ENCODE measurements at regions not wholly inside any gene's neighbourhood (a gene's known extent, or its start where the extent isn't known, plus 50 kb on each side); places are given as distances from the start of the nearest gene placed in this dataset.

GRCh38 chr2:160558531-160558930 is 64.9 kb upstream of the RBMS1 start:
- Histone ChIP-seq H3K27me3 (replicated peaks in 1 of 7) (no peaks in the 10 kb centered on the region), H3K4me3 (no peak overlapping the region), H3K36me3 (no peaks in the 10 kb centered on the region), H3K27ac (no peak overlapping the region), H3K4me1 (peaks cover 0 to 14% (median 0%) of the 10 kb centered on the region in 6 donors), H3K9me3 (no peaks in the 10 kb centered on the region)
- TF ChIP-seq POLR2A (IDR thresholded peaks at IDR 0.05): no peak
- no peak for TF ChIP-seq CTCF (IDR thresholded peaks at IDR 0.05 in 8 of 11, conservative IDR thresholded peaks at IDR 0.05 in 3 of 11)
- no peak for TF ChIP-seq POLR2AphosphoS5 (IDR thresholded peaks at IDR 0.05)
- intact Hi-C loops (cut with DNase I; ENCODE audit: low total_unique reads): no loop called here
- WGBS, 5 donors: 58 to 89% (median 77%) methylated on average over 5 of the region's 5 CpGs
- no peak for DNase-seq

- no peak for TF ChIP-seq CTCF (IDR thresholded peaks at IDR 0.05 in 8 of 11, conservative IDR thresholded peaks at IDR 0.05 in 3 of 11)
- no peak for TF ChIP-seq POLR2A (IDR thresholded peaks at IDR 0.05)
- TF ChIP-seq POLR2AphosphoS5 (IDR thresholded peaks at IDR 0.05): no peak
- 48 to 59% (median 55%) methylated on average over 4 of the region's 4 CpGs for WGBS, 5 donors
- H3K36me3 ChIP-seq: no peaks in the 10 kb centered on the region
- no peak overlapping the region for H3K4me3 ChIP-seq
- no peak for DNase-seq
- no peaks in the 10 kb centered on the region for H3K9me3 ChIP-seq
- H3K27me3 ChIP-seq (replicated peaks in 1 of 7): no peaks in the 10 kb centered on the region
- peak overlapping the region in 3 of 8 donors; percentile 3 to 39 (median 14) for H3K27ac ChIP-seq
- H3K4me1 ChIP-seq: peaks cover 0 to 37% (median 8%) of the 10 kb centered on the region in 6 donors
- intact Hi-C loops (cut with DNase I; ENCODE audit: low total_unique reads): no loop called here
These were observed 68.1 kb upstream of the RBMS1 start for GRCh38 chr2:160561551-160562295.

GRCh38 chr2:160562730-160563129 is 69.1 kb upstream of the RBMS1 start:
- no peaks in the 10 kb centered on the region for H3K27me3 ChIP-seq (replicated peaks in 1 of 7)
- peaks cover 0 to 40% (median 8%) of the 10 kb centered on the region in 6 donors for H3K4me1 ChIP-seq
- intact Hi-C loops (cut with DNase I; ENCODE audit: low total_unique reads): no loop called here
- 93 to 97% (median 95%) methylated on average over 2 of the region's 2 CpGs for WGBS, 5 donors
- no peaks in the 10 kb centered on the region for H3K36me3 ChIP-seq
- H3K27ac ChIP-seq: peak overlapping the region in 1 of 8 donors; percentile 39
- H3K9me3 ChIP-seq: no peaks in the 10 kb centered on the region
- no peak for TF ChIP-seq CTCF (IDR thresholded peaks at IDR 0.05 in 8 of 11, conservative IDR thresholded peaks at IDR 0.05 in 3 of 11)
- no peak for TF ChIP-seq POLR2AphosphoS5 (IDR thresholded peaks at IDR 0.05)
- TF ChIP-seq POLR2A (IDR thresholded peaks at IDR 0.05): no peak
- no peak overlapping the region for H3K4me3 ChIP-seq
- no peak for DNase-seq

- Histone ChIP-seq H3K27ac (peak overlapping the region in 1 of 8 donors; percentile 72), H3K36me3 (no peaks in the 10 kb centered on the region), H3K9me3 (no peaks in the 10 kb centered on the region), H3K27me3 (replicated peaks in 1 of 7) (no peaks in the 10 kb centered on the region), H3K4me3 (no peak overlapping the region), H3K4me1 (peaks cover 0 to 40% (median 8%) of the 10 kb centered on the region in 6 donors)
- DNase-seq: no peak
- TF ChIP-seq POLR2A (IDR thresholded peaks at IDR 0.05) (no peak), CTCF (IDR thresholded peaks at IDR 0.05 in 8 of 11, conservative IDR thresholded peaks at IDR 0.05 in 3 of 11) (no peak), POLR2AphosphoS5 (IDR thresholded peaks at IDR 0.05) (no peak)
- intact Hi-C loops (cut with DNase I; ENCODE audit: low total_unique reads): no loop called here
These were observed 71.0 kb upstream of the RBMS1 start for GRCh38 chr2:160564591-160564990.
